AG10803 (cell line): ENCODE measurements at regions not wholly inside any gene's neighbourhood (a gene's known extent, or its start where the extent isn't known, plus 50 kb on each side); places are given as distances from the start of the nearest gene placed in this dataset.

Experiments used
- DNase-seq: peaks from one replicate; pipeline ENCODE4 v3.0.0; 2010; ENCODE audit warnings: low read depth
- H3K4me3 ChIP-seq: 2 replicates; pipeline ENCODE4 v1.5.1; 2011; ENCODE audit warnings: mild to moderate bottlenecking, low read length, control low read depth
- CTCF ChIP-seq: conservative IDR thresholded peaks from 2 replicates; pipeline ENCODE4 v1.5.1; 2011; ENCODE audit warnings: mild to moderate bottlenecking, low read length, control low read depth, inconsistent platforms

- no peak for DNase-seq
- no peak for TF ChIP-seq CTCF
- H3K4me3 ChIP-seq: no peak overlapping the region
Measured at GRCh38 chr10:88159127-88159829, 295.9 kb downstream of the PTEN start.

DNA sequence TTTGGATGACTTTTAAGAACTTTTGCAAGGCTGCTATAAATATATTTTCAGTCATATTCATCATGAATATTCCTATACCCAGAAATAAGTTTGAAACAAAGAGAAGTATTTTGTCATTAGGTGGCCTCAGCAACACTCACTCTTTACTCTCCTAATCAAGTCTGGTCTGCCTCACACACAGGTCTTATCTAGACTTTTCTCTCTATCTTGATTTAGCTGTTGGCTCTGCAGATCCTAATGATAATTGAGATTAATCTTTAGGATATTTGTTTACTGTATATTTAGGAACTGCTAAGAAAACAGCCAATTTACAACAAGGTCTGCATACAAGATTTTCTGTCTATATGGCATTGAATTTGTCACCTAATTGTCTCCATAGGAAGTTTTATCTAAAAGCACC lies 297.6 kb downstream of the PTEN start:
- H3K4me3 ChIP-seq: no peak overlapping the region
- TF ChIP-seq CTCF: no peak
- no peak for DNase-seq

GRCh38 chr10:88161756-88162155 lies 298.3 kb downstream of the PTEN start:
- TF ChIP-seq CTCF: no peak
- DNase-seq: peak; percentile 15
- no peak overlapping the region for H3K4me3 ChIP-seq

- TF ChIP-seq CTCF: no peak
- DNase-seq: no peak
- no peak overlapping the region for H3K4me3 ChIP-seq
Measured at GRCh38 chr10:88162852-88163251, 299.4 kb downstream of the PTEN start.

DNA sequence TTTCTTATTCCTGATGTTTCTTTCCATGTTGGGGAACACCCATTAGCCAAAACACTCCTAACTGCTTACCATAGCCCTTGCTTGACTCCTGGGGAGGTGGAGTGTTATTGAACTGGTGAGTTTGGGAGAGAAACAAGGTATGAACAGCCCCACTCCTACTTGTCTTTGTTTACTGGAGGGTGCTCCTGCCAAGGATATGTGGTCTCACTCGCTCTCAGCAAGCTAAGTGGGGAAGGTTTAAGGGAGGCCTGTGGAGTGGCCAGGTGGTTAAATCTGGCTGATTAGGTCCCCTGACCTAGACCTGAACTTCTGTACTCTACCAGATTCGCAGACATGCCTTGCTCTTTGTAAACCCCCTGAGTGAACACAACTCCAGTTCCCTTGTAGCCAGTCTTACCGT lies 300.1 kb downstream of the PTEN start:
- no peak for DNase-seq
- H3K4me3 ChIP-seq: no peak overlapping the region
- TF ChIP-seq CTCF: no peak

DNA sequence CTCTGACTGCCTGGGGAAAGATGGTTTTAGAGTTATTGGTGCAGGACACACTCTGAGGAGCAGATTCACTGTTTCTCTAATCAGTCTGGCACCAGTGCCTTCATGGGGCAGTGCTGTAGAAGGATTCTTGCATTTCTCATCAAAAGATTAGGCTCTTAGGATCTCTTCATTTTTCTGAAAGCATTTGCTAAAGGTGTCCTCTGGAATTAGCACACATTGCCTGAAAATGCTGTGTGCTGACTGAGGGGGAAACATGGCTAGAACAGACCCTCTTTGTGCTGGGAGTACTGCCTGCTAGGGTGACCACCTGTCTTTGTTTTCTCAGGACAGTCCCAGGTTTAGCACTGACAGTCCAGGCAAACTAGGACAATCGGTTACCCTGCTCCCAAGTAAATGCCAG lies 301.0 kb downstream of the PTEN start:
- TF ChIP-seq CTCF: no peak
- DNase-seq: no peak
- H3K4me3 ChIP-seq: no peak overlapping the region

- H3K4me3 ChIP-seq: no peak overlapping the region
- TF ChIP-seq CTCF: no peak
- peak; percentile 91 for DNase-seq
Measured at GRCh38 chr10:88165849-88166271, 302.4 kb downstream of the PTEN start.
